ENCODE measurements at regions not wholly inside any gene's neighbourhood (a gene's known extent, or its start where the extent isn't known, plus 50 kb on each side); places are given as distances from the start of the nearest gene placed in this dataset.

DNA sequence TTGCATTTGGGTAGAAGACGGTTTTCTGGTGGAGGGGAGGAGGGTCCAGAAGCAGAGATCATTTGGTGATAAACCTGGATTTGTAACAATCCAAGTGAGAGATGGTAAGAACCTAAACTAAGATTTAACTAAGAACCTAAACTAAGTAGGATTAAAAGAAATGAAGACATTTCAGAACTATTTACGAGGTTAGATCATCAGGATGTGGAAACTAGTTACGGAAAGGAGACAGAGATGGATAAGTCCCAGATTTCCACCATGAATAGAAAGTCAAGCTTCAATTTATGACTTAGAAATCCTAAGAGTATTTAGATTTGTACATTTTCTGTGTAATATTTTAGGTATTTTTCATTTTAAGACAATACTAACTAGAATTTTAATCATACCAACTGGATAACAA lies 86.3 kb downstream of the SEC16B start:
- Histone ChIP-seq H3K4me2 (no peak overlapping the region), H3K36me3 (ENCODE audit: low read depth) (no peaks in the 10 kb centered on the region), H3K79me2 (ENCODE audit: low read depth) (no peaks in the 10 kb centered on the region), H3K27ac (no peak overlapping the region), H3F3A (ENCODE audit: insufficient read depth, low read depth) (no peaks in the 10 kb centered on the region), H4K20me1 (ENCODE audit: insufficient read depth) (no peaks in the 10 kb centered on the region), H3K4me1 (replicated peaks; ENCODE audit: insufficient read depth) (no peaks in the 10 kb centered on the region), H3K27me3 (ENCODE audit: insufficient read depth, low read depth) (peaks cover 51% of the 10 kb centered on the region), H3K9me3 (ENCODE audit: insufficient read depth, low read depth) (0 out of 2 replicates have a peak, but pooled peaks cover 4% of the 10 kb centered on the region), H3K9me2 (ENCODE audit: insufficient read depth) (no peaks in the 10 kb centered on the region), H2AFZ (no peak overlapping the region), H3K4me3 (no peak overlapping the region)
- no peak for TF ChIP-seq EZH2 (IDR thresholded peaks at IDR 0.05; ENCODE audit: low read depth)
- TF ChIP-seq, protein P1, sequence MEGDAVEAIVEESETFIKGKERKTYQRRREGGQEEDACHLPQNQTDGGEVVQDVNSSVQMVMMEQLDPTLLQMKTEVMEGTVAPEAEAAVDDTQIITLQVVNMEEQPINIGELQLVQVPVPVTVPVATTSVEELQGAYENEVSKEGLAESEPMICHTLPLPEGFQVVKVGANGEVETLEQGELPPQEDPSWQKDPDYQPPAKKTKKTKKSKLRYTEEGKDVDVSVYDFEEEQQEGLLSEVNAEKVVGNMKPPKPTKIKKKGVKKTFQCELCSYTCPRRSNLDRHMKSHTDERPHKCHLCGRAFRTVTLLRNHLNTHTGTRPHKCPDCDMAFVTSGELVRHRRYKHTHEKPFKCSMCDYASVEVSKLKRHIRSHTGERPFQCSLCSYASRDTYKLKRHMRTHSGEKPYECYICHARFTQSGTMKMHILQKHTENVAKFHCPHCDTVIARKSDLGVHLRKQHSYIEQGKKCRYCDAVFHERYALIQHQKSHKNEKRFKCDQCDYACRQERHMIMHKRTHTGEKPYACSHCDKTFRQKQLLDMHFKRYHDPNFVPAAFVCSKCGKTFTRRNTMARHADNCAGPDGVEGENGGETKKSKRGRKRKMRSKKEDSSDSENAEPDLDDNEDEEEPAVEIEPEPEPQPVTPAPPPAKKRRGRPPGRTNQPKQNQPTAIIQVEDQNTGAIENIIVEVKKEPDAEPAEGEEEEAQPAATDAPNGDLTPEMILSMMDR (conservative IDR thresholded peaks at IDR 0.05), result no peak
- ChIA-PET POLR2A (ENCODE audit: unreplicated experiment) (no interaction called here), CTCF (no interaction called here)
- intact Hi-C loops (cut with micrococcal nuclease; ENCODE audit: unreplicated experiment), result no loop called here
- no TSS peak for BruUV-seq (replicated peaks)
- DNase-seq, result no peak

DNA sequence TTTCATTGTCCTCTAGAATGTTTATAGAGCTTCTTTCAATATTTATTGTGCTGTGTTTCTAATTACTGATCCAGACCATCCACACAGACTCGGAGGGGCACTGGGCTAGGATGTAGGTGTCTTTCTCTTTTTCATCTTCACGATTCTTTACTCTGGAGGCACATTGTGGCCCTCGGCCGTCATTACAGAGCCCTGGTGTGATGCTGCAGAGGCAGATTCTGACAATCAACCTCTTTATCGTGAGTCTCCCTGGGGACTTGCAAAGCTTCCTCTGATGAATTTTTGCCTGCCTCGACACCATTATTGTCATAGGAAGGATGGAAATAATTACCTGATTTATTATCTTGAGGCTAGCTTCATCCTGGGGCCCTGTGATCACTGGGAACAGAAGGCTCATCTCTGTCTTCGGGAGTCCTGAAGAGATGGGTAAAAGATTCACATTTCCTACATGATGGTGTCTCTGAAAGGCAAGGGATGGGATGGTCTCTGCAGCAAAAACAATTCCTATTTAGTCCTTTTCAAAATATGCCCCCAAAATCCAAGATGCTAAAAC lies 89.4 kb downstream of the SEC16B start:
- Histone ChIP-seq H3K4me2 (no peak overlapping the region), H2AFZ (no peak overlapping the region), H4K20me1 (ENCODE audit: insufficient read depth) (no peaks in the 10 kb centered on the region), H3K9me2 (ENCODE audit: insufficient read depth) (no peaks in the 10 kb centered on the region), H3K4me3 (no peak overlapping the region), H3K9me3 (ENCODE audit: insufficient read depth, low read depth) (no peaks in the 10 kb centered on the region), H3K79me2 (ENCODE audit: low read depth) (no peaks in the 10 kb centered on the region), H3K27me3 (ENCODE audit: insufficient read depth, low read depth) (peaks cover 40% of the 10 kb centered on the region; the same call in 1 of the 2 replicates), H3F3A (ENCODE audit: insufficient read depth, low read depth) (no peaks in the 10 kb centered on the region), H3K36me3 (ENCODE audit: low read depth) (no peaks in the 10 kb centered on the region), H3K4me1 (replicated peaks; ENCODE audit: insufficient read depth) (no peaks in the 10 kb centered on the region), H3K27ac (no peak overlapping the region)
- intact Hi-C loops (cut with micrococcal nuclease; ENCODE audit: unreplicated experiment), result no loop called here
- POLR2A ChIA-PET (ENCODE audit: unreplicated experiment), result no interaction called here
- no peak for TF ChIP-seq EZH2 (IDR thresholded peaks at IDR 0.05; ENCODE audit: low read depth)
- TF ChIP-seq, protein P1 (conservative IDR thresholded peaks at IDR 0.05), result no peak
- BruUV-seq (replicated peaks), result no TSS peak
- CTCF ChIA-PET, result no interaction called here
- DNase-seq, result no peak

DNA sequence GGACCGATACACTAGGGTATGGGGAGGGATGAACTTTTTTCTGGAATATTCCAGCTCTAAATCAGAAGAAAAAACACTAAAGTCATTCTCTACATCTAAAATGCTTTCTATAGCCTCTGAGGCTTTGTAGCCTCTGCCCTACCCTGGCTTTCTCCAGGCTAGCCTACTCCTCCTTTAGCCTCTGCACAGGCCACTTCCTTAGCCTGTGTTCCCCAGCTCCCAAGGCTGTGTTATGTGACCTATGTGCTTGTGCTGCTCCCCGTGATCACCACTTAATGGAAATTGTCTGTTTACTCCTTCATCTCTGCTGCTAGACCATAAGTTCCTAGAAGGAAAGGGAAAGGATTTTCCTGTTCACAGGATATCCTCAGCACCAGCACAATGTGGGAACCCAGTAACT lies 92.8 kb downstream of the SEC16B start:
- Histone ChIP-seq H3K9me2 (ENCODE audit: insufficient read depth) (no peaks in the 10 kb centered on the region), H2AFZ (no peak overlapping the region), H3K36me3 (ENCODE audit: low read depth) (no peaks in the 10 kb centered on the region), H3K4me1 (replicated peaks; ENCODE audit: insufficient read depth) (no peaks in the 10 kb centered on the region), H3K4me3 (no peak overlapping the region), H3K27me3 (ENCODE audit: insufficient read depth, low read depth) (peaks cover 53% of the 10 kb centered on the region), H3K27ac (no peak overlapping the region), H4K20me1 (ENCODE audit: insufficient read depth) (no peaks in the 10 kb centered on the region), H3K79me2 (ENCODE audit: low read depth) (no peaks in the 10 kb centered on the region), H3K4me2 (no peak overlapping the region), H3F3A (ENCODE audit: insufficient read depth, low read depth) (no peaks in the 10 kb centered on the region), H3K9me3 (ENCODE audit: insufficient read depth, low read depth) (no peaks in the 10 kb centered on the region)
- no peak for TF ChIP-seq EZH2 (IDR thresholded peaks at IDR 0.05; ENCODE audit: low read depth)
- TF ChIP-seq, protein P1 (conservative IDR thresholded peaks at IDR 0.05), result no peak
- CTCF ChIA-PET, result no interaction called here
- POLR2A ChIA-PET (ENCODE audit: unreplicated experiment), result no interaction called here
- DNase-seq, result no peak
- no TSS peak for BruUV-seq (replicated peaks)
- intact Hi-C loops (cut with micrococcal nuclease; ENCODE audit: unreplicated experiment), result no loop called here

Data from PC-9 (cell line).